CMK (cell line): ENCODE measurements at regions not wholly inside any gene's neighbourhood (a gene's known extent, or its start where the extent isn't known, plus 50 kb on each side); places are given as distances from the start of the nearest gene placed in this dataset.
"Not testable (repeated sequence)": the region's sequence is repeated elsewhere in the genome, so short reads cannot be mapped to it uniquely, and the experiment has no call there.

Source experiments
- DNase-seq: peaks from one replicate; pipeline ENCODE4 v3.0.0-alpha.2; 2010; ENCODE audit warnings: low read depth

- no peak for DNase-seq
Observed at GRCh38 chr3:147672436-147672835, 263.3 kb downstream of the ZIC1 start.

GRCh38 chr3:147675761-147676160, 266.6 kb downstream of the ZIC1 start:
- DNase-seq = no peak

DNA sequence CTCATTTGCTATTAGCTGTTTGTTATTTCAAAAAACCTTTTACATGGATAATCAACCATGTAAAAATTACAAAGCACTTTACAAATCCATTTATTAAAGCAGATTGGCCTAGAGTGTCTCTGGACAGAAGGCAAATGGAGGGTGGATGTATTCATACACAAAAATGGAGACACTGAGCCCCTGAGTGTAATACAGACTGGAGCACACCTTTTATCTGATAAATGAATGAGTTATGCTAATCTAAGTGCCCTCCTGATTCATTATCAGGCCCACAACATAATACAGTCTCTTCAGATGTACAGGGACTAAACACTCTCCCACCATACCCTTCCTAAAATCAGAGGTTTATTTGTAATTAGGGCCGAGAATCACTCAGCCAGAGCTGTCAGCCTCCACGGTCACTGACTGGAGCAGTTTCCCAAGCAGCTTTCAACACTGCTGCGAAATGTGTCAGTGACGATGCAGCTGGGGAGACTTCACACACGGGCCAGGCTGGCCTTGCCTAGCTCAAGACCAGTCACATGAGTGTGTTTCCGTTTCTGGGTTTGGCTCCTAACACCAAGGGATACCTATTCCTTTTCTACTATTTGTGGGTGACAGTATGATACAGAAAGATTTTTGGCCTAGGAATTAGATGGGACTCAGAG, 271.8 kb downstream of the ZIC1 start:
- DNase-seq = no peak

GRCh38 chr3:147688868-147689267, 279.7 kb downstream of the ZIC1 start:
- DNase-seq = no peak

DNA sequence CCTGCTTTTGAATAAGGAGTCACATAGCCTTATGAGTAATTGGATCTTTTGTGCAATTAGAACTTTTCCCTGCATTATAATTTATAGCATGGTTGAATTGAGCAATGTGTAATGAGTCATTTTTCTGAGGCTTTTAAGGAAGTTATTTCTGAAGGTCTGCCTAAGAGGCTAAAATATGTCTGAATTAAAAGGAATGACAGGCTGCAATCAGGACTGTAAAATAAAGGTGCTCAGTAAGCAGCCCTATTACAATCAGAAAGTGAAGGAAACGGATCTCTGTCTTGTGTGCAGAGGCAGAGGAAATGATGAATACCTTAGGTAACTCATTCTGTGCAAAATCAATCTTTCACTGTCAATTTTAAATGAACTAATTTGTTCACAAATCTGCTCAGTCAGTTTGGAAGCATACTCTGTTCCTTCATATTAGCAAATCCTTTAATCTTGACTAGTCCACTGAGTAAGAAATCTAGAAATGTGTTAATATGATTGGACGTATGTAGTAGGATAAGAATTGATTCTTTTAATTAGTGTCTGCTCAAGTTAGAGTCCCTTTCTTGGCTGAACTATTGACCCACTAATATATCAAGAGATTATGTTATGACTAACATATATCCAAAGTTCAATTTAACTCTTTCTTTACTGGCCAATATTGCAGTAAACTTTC, 290.1 kb downstream of the ZIC1 start:
- DNase-seq = no peak

- no peak for DNase-seq
Observed at GRCh38 chr3:147701195-147701594, 292.0 kb downstream of the ZIC1 start.

DNA sequence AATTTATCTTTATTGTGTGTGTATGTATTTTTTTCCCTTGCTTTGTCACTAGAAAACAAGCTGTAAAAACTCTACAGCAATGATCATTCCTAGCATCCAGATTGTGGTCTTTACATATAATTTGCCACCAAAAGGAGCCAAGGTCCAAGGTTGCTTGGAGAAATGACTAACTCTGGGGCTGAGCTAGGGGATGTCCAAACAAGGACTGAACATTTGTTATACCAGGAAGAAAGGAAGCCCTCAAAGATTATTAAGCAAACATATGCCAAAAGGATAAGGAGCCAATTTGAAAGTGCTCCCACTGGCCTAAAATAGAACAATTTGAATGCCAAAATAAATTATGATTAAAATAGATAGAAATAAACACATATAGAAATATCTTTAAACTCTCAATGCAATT, 293.3 kb downstream of the ZIC1 start:
- no peak for DNase-seq

- no peak for DNase-seq
Observed at GRCh38 chr3:147705651-147706051, 296.5 kb downstream of the ZIC1 start.

GRCh38 chr3:147710753-147711152, 301.6 kb downstream of the ZIC1 start:
- not testable (repeated sequence) for DNase-seq

DNA sequence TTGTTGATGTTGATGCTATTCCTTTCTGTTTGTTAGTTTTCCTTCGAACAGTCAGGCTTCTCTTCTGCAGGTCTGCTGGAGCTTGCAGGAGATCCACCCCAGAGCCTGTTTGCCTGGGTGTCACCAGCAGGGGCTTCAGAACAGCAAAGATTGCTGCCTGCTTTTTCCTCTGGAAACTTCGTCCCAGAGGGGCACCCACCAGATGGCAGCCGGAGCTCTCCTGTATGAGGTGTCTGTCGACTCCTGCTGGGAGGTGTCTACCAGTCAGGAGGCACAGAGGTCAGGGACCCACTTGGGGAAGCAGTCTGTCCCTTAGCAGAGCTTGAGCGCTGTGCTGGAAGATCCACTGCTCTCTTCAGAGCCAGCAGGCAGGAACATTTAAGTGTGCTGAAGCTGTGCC, 303.2 kb downstream of the ZIC1 start:
- DNase-seq = no peak

GRCh38 chr3:147712758-147713157, 303.6 kb downstream of the ZIC1 start:
- not testable (repeated sequence) for DNase-seq

- no peak for DNase-seq
Observed at GRCh38 chr3:147713234-147714133, 304.3 kb downstream of the ZIC1 start.

- no peak for DNase-seq
Observed at GRCh38 chr3:147729641-147730040, 320.5 kb downstream of the ZIC1 start.

GRCh38 chr3:147730284-147730683, 321.1 kb downstream of the ZIC1 start:
- DNase-seq = no peak

- DNase-seq = no peak
Observed at GRCh38 chr3:147733217-147733616, 324.1 kb downstream of the ZIC1 start.

GRCh38 chr3:147735616-147736015, 326.5 kb downstream of the ZIC1 start:
- DNase-seq = no peak

DNA sequence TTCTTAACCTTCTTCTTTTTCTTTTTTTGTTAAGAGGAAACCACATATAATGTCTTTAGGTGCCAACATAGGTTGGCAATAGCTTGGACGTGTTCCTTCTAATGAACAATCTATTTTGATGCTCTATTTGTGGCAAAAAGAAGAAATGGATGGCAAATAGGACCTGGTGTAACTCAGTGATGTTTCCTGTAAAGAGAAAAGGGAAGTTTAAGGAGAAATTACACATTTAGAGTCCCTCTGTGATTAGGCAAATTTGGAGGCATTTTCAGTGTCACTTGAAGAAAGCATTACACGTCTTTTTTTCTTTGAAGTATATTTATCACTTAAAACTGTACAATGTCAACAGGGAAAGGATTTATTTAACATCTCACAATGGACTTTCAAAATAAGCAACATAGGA, 327.1 kb downstream of the ZIC1 start:
- no peak for DNase-seq

- no peak for DNase-seq
Observed at GRCh38 chr3:147737376-147737775, 328.2 kb downstream of the ZIC1 start.

- DNase-seq = no peak
Observed at GRCh38 chr3:147740928-147741327, 331.8 kb downstream of the ZIC1 start.

- DNase-seq = no peak
Observed at GRCh38 chr3:147744967-147745366, 335.8 kb downstream of the ZIC1 start.

DNA sequence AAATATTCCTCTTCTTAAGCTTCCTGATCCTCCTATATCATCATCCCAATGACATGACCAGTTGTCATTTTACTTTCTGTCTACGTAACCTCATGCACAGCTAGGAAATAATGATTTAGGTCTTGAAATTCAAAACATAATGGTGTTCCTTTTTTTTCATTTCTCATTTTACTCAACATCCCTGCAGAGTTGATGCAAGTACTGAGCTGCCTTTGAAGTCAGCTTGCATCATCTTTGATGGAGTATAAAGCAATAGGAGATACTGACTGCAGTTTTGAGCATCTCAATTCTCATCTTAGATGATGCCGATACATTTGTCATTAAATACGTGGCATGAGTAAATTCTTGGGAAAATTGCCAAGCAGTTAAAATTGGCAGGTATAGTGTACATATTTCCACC, 346.1 kb downstream of the ZIC1 start:
- DNase-seq = no peak

GRCh38 chr3:147756476-147756875, 347.3 kb downstream of the ZIC1 start:
- no peak for DNase-seq

DNA sequence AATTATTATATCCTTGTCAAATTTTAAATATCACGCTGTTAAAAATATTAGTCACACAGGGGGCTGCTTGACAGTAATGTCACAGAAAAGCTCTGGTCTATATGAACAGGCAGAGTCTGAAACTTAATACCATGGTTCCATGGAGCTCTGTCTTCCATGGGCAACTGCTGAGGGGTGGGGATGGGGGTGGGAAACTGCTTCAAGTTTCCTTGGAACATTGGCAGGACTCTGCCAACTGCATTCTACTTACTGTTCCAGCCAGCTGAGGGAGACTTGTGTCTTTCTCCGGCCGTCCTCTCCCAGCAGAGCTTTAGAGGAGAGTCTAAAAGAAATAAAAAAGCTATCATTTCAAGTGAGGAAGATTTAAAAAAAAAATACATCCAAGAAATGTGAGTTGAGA, 348.7 kb downstream of the ZIC1 start:
- DNase-seq = no peak
